Activated naive CD8-positive, alpha-beta T cell treated with anti-CD3 and anti-CD28 coated beads for 36 hours (primary cell): ENCODE measurements at regions not wholly inside any gene's neighbourhood (a gene's known extent, or its start where the extent isn't known, plus 50 kb on each side); places are given as distances from the start of the nearest gene placed in this dataset.

Source experiments
- DNase-seq: peaks from one replicate; pipeline ENCODE4 v3.0.0; 2021
- H3K27ac Mint-ChIP-seq: one replicate; pipeline ENCODE4 v1.8.0; 2022; ENCODE audit warnings: mild to moderate bottlenecking, moderate library complexity, mixed read lengths
- H3K27me3 Mint-ChIP-seq: one replicate; pipeline ENCODE4 v1.8.0; 2022; ENCODE audit warnings: mild to moderate bottlenecking, mixed read lengths
- H3K36me3 Mint-ChIP-seq: one replicate; pipeline ENCODE4 v1.8.0; 2021; ENCODE audit warnings: mild to moderate bottlenecking, mixed read lengths
- H3K4me1 Mint-ChIP-seq: one replicate; pipeline ENCODE4 v1.8.0; 2021; ENCODE audit warnings: mixed read lengths
- H3K4me3 Mint-ChIP-seq: one replicate; pipeline ENCODE4 v1.8.0; 2022; ENCODE audit warnings: mild to moderate bottlenecking, moderate library complexity, mixed read lengths
- H3K9me3 Mint-ChIP-seq: one replicate; pipeline ENCODE4 v1.8.0; 2022; ENCODE audit warnings: mixed read lengths

- DNase-seq: no peak
- H3K27me3 Mint-ChIP-seq: peaks cover 6% of the 10 kb centered on the region
Measured at GRCh38 chr2:63658176-63658968, 69.6 kb downstream of the MDH1 start.

GRCh38 chr2:63660060-63660459 is 71.3 kb downstream of the MDH1 start:
- peaks cover 1% of the 10 kb centered on the region for H3K4me1 Mint-ChIP-seq
- H3K9me3 Mint-ChIP-seq: no peaks in the 10 kb centered on the region
- H3K36me3 Mint-ChIP-seq: no peaks in the 10 kb centered on the region
- H3K4me3 Mint-ChIP-seq: no peak overlapping the region
- no peak for DNase-seq
- no peak overlapping the region for H3K27ac Mint-ChIP-seq
- H3K27me3 Mint-ChIP-seq: peaks cover 6% of the 10 kb centered on the region

More at GRCh38 chr2:63658176-63658968, 69.6 kb downstream of the MDH1 start:
- peaks cover 5% of the 10 kb centered on the region for H3K4me1 Mint-ChIP-seq
- H3K36me3 Mint-ChIP-seq: no peaks in the 10 kb centered on the region
- H3K4me3 Mint-ChIP-seq: no peak overlapping the region
- H3K9me3 Mint-ChIP-seq: no peaks in the 10 kb centered on the region
- no peak overlapping the region for H3K27ac Mint-ChIP-seq

- no peak overlapping the region for H3K27ac Mint-ChIP-seq
- no peak overlapping the region for H3K4me3 Mint-ChIP-seq
- no peaks in the 10 kb centered on the region for H3K9me3 Mint-ChIP-seq
- DNase-seq: no peak
- H3K4me1 Mint-ChIP-seq: no peaks in the 10 kb centered on the region
- no peaks in the 10 kb centered on the region for H3K36me3 Mint-ChIP-seq
- peaks cover 6% of the 10 kb centered on the region for H3K27me3 Mint-ChIP-seq
Measured at GRCh38 chr2:63661076-63661475, 72.3 kb downstream of the MDH1 start.

GRCh38 chr2:63662028-63662804 is 73.5 kb downstream of the MDH1 start:
- Mint-ChIP-seq H3K36me3 (no peaks in the 10 kb centered on the region), H3K9me3 (no peaks in the 10 kb centered on the region), H3K27ac (no peak overlapping the region), H3K4me1 (no peaks in the 10 kb centered on the region), H3K27me3 (peaks cover 6% of the 10 kb centered on the region), H3K4me3 (no peak overlapping the region)
- DNase-seq: no peak

GRCh38 chr2:63663013-63663864 is 74.5 kb downstream of the MDH1 start:
- peaks cover 6% of the 10 kb centered on the region for H3K27me3 Mint-ChIP-seq
- H3K27ac Mint-ChIP-seq: no peak overlapping the region
- H3K4me3 Mint-ChIP-seq: no peak overlapping the region
- no peak for DNase-seq
- H3K36me3 Mint-ChIP-seq: no peaks in the 10 kb centered on the region
- H3K4me1 Mint-ChIP-seq: no peaks in the 10 kb centered on the region
- H3K9me3 Mint-ChIP-seq: no peaks in the 10 kb centered on the region

GRCh38 chr2:63665091-63665490 is 76.3 kb downstream of the MDH1 start:
- Mint-ChIP-seq H3K27ac (no peak overlapping the region), H3K27me3 (peaks cover 13% of the 10 kb centered on the region), H3K4me1 (no peaks in the 10 kb centered on the region), H3K4me3 (no peak overlapping the region), H3K36me3 (no peaks in the 10 kb centered on the region), H3K9me3 (no peaks in the 10 kb centered on the region)
- DNase-seq: no peak

GRCh38 chr2:63665846-63666475 is 77.2 kb downstream of the MDH1 start:
- H3K27me3 Mint-ChIP-seq: peaks cover 16% of the 10 kb centered on the region

GRCh38 chr2:63667132-63667700 is 78.5 kb downstream of the MDH1 start:
- no peaks in the 10 kb centered on the region for H3K9me3 Mint-ChIP-seq
- no peaks in the 10 kb centered on the region for H3K4me1 Mint-ChIP-seq
- no peaks in the 10 kb centered on the region for H3K36me3 Mint-ChIP-seq
- H3K4me3 Mint-ChIP-seq: no peak overlapping the region
- no peak for DNase-seq
- peaks cover 16% of the 10 kb centered on the region for H3K27me3 Mint-ChIP-seq
- H3K27ac Mint-ChIP-seq: no peak overlapping the region

More at GRCh38 chr2:63665846-63666475, 77.2 kb downstream of the MDH1 start:
- no peaks in the 10 kb centered on the region for H3K36me3 Mint-ChIP-seq
- no peaks in the 10 kb centered on the region for H3K4me1 Mint-ChIP-seq
- no peak overlapping the region for H3K4me3 Mint-ChIP-seq
- no peaks in the 10 kb centered on the region for H3K9me3 Mint-ChIP-seq
- DNase-seq: no peak
- H3K27ac Mint-ChIP-seq: no peak overlapping the region

- Mint-ChIP-seq H3K27me3 (peaks cover 10% of the 10 kb centered on the region), H3K4me3 (no peak overlapping the region), H3K27ac (no peak overlapping the region), H3K9me3 (no peaks in the 10 kb centered on the region), H3K4me1 (no peaks in the 10 kb centered on the region), H3K36me3 (no peaks in the 10 kb centered on the region)
- no peak for DNase-seq
Measured at GRCh38 chr2:63668000-63668399, 79.2 kb downstream of the MDH1 start.

GRCh38 chr2:63668466-63668865 is 79.7 kb downstream of the MDH1 start:
- Mint-ChIP-seq H3K27me3 (peaks cover 15% of the 10 kb centered on the region), H3K4me3 (no peak overlapping the region), H3K27ac (no peak overlapping the region), H3K4me1 (no peaks in the 10 kb centered on the region), H3K36me3 (no peaks in the 10 kb centered on the region), H3K9me3 (no peaks in the 10 kb centered on the region)
- DNase-seq: no peak

- H3K36me3 Mint-ChIP-seq: no peaks in the 10 kb centered on the region
- no peaks in the 10 kb centered on the region for H3K9me3 Mint-ChIP-seq
- DNase-seq: no peak
- peaks cover 16% of the 10 kb centered on the region for H3K27me3 Mint-ChIP-seq
- H3K4me3 Mint-ChIP-seq: no peak overlapping the region
- H3K4me1 Mint-ChIP-seq: no peaks in the 10 kb centered on the region
- H3K27ac Mint-ChIP-seq: no peak overlapping the region
Measured at GRCh38 chr2:63669596-63669995, 80.8 kb downstream of the MDH1 start.

- Mint-ChIP-seq H3K27ac (no peak overlapping the region), H3K9me3 (peaks cover 8% of the 10 kb centered on the region), H3K4me1 (peaks cover 10% of the 10 kb centered on the region), H3K4me3 (no peak overlapping the region), H3K27me3 (peaks cover 10% of the 10 kb centered on the region), H3K36me3 (no peaks in the 10 kb centered on the region)
- no peak for DNase-seq
Measured at GRCh38 chr2:63673865-63674533, 85.2 kb downstream of the MDH1 start.

- Mint-ChIP-seq H3K36me3 (no peaks in the 10 kb centered on the region), H3K9me3 (peaks cover 8% of the 10 kb centered on the region)
Measured at GRCh38 chr2:63675026-63675425, 86.3 kb downstream of the MDH1 start.

GRCh38 chr2:63676135-63676534 is 87.4 kb downstream of the MDH1 start:
- Mint-ChIP-seq H3K4me1 (peaks cover 10% of the 10 kb centered on the region), H3K27ac (no peak overlapping the region), H3K4me3 (no peak overlapping the region), H3K27me3 (peaks cover 6% of the 10 kb centered on the region), H3K36me3 (no peaks in the 10 kb centered on the region), H3K9me3 (peaks cover 8% of the 10 kb centered on the region)
- DNase-seq: no peak

More at GRCh38 chr2:63675026-63675425, 86.3 kb downstream of the MDH1 start:
- H3K27ac Mint-ChIP-seq: no peak overlapping the region
- no peak overlapping the region for H3K4me3 Mint-ChIP-seq
- peaks cover 9% of the 10 kb centered on the region for H3K27me3 Mint-ChIP-seq
- DNase-seq: no peak
- H3K4me1 Mint-ChIP-seq: peaks cover 10% of the 10 kb centered on the region
